HCT116 (cell line): ENCODE measurements at regions not wholly inside any gene's neighbourhood (a gene's known extent, or its start where the extent isn't known, plus 50 kb on each side); places are given as distances from the start of the nearest gene placed in this dataset.

ENCODE experiments used
- CTCF ChIP-seq, 3 experiments: fragments of 200-600 bp in 1 of 3; sonication (generic) in 1 of 3; IDR thresholded peaks in 2 of 3; conservative IDR thresholded peaks in 1 of 3; 2 replicates each; pipeline ENCODE4 v1.5.1; 2012 to 2017; ENCODE audit warnings: low read depth in 2 of 3, low read length in 2 of 3, antibody characterized with exemption in 1 of 3, borderline replicate concordance in 1 of 3, control low read depth in 1 of 3, mild to moderate bottlenecking in 1 of 3, mixed read lengths in 1 of 3, mixed run types in 1 of 3, moderate library complexity in 1 of 3; ENCODE audit not compliant: insufficient read depth in 1 of 3
- EZH2 ChIP-seq: fragments of 200-600 bp; sonication (generic); IDR thresholded peaks from 2 replicates; pipeline ENCODE4 v1.6.1; 2017; ENCODE audit warnings: antibody characterized with exemption, mixed run types
- EZH2phosphoT487 ChIP-seq: fragments of 200-600 bp; IDR thresholded peaks from 2 replicates; pipeline ENCODE4 v1.6.1; 2018; ENCODE audit warnings: antibody characterized with exemption, borderline replicate concordance
- POLR2A ChIP-seq: IDR thresholded peaks from 2 replicates; pipeline ENCODE4 v1.7.0; 2011; ENCODE audit warnings: borderline replicate concordance; ENCODE audit not compliant: insufficient read depth, insufficient read length; ENCODE audit errors: extremely low read depth
- POLR2AphosphoS5 ChIP-seq: IDR thresholded peaks from 2 replicates; pipeline ENCODE4 v1.6.1; 2011; ENCODE audit warnings: mild to moderate bottlenecking, low read depth, low read length, moderate library complexity
- RAD21 ChIP-seq: IDR thresholded peaks from 2 replicates; pipeline ENCODE4 v1.6.1; 2012; ENCODE audit warnings: low read depth, mild to moderate bottlenecking
- REST ChIP-seq: IDR thresholded peaks from 2 replicates; pipeline ENCODE4 v1.6.1; 2012; ENCODE audit warnings: low read depth
- SP1 ChIP-seq: IDR thresholded peaks from 2 replicates; pipeline ENCODE4 v1.6.1; 2012; ENCODE audit warnings: low read depth
- SRF ChIP-seq: IDR thresholded peaks from 2 replicates; pipeline ENCODE4 v1.6.1; 2012; ENCODE audit warnings: low read depth
- TCF7L2 ChIP-seq: IDR thresholded peaks from 2 replicates; pipeline ENCODE4 v1.7.0; 2011; ENCODE audit warnings: borderline replicate concordance, inconsistent platforms; ENCODE audit not compliant: insufficient read depth, insufficient read length; ENCODE audit errors: extremely low read depth
- YY1 ChIP-seq: IDR thresholded peaks from 2 replicates; pipeline ENCODE4 v1.6.1; 2011; ENCODE audit warnings: low read length, low read depth, moderate library complexity, mild to moderate bottlenecking; ENCODE audit not compliant: insufficient replicate concordance; ENCODE audit errors: extremely low read depth
- ZFX ChIP-seq: fragments of 450-650 bp; IDR thresholded peaks from 2 replicates; pipeline ENCODE4 v1.6.1; 2017

GRCh38 chr2:136497709-136498108 lies 267.6 kb upstream of the THSD7B start:
- TF ChIP-seq SP1 (no peak), REST (no peak), POLR2AphosphoS5 (no peak), CTCF (IDR thresholded peaks at IDR 0.05 in 2 of 3, conservative IDR thresholded peaks at IDR 0.05 in 1 of 3; ENCODE audit: borderline replicate concordance in 1 of 3, insufficient read depth in 1 of 3, low read depth in 2 of 3, low read length in 2 of 3) (no peak), TCF7L2 (no peak), YY1 (no peak), SRF (no peak), ZFX (no peak), POLR2A (no peak), EZH2phosphoT487 (no peak), RAD21 (no peak), EZH2 (no peak)
